ENCODE measurements at regions not wholly inside any gene's neighbourhood (a gene's known extent, or its start where the extent isn't known, plus 50 kb on each side); places are given as distances from the start of the nearest gene placed in this dataset.

GRCh38 chr3:31137718-31138465 is 243.4 kb upstream of the GADL1 start:
- in situ Hi-C loops (cut with HindIII; ENCODE audit: low sequenced_read_pairs): no loop called here

- in situ Hi-C loops (cut with HindIII; ENCODE audit: low sequenced_read_pairs): no loop called here
These were observed 246.0 kb upstream of the GADL1 start for GRCh38 chr3:31140470-31140869.

DNA sequence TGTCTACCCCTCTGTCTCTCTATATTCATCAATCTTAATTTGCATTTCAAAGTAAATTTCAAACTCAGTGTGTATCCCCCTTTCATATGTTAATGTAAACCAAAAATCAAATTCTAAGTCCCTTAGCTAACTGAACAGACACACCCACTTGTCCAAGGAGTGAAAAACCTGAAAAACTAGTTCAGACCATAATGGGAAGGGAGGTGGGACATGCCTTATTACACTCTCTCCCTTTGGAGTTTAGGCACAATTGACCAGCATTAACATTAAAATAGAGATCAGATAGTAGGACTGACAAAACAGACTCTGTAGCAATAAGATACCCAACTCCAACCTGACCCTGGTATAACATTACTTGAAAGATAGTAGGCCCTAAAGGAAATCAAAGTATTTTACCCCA is 247.7 kb upstream of the GADL1 start:
- in situ Hi-C loops (cut with HindIII; ENCODE audit: low sequenced_read_pairs): no loop called here

- in situ Hi-C loops (cut with HindIII; ENCODE audit: low sequenced_read_pairs): no loop called here
These were observed 248.1 kb upstream of the GADL1 start for GRCh38 chr3:31142543-31142942.

GRCh38 chr3:31145062-31145461 is 250.6 kb upstream of the GADL1 start:
- in situ Hi-C loops (cut with HindIII; ENCODE audit: low sequenced_read_pairs): no loop called here

DNA sequence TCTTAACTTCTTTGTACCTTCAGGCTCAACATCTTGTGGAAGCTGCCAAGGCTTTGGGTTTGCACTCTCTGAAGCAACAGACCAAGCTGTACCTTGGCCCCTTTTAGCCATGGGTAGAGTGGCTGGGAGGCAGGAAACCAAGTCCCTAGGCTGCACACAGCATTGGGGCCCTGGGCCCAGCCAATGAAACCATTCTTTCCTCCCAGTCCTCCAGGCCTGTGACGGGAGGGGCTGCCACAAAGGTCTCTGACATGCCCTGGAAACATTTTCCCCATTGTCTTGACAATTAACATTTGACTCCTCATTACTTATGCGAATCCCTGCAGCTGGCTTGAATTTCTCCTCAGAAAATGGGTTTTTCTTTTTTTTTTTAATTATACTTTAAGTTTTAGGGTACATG is 253.1 kb upstream of the GADL1 start:
- in situ Hi-C loops (cut with HindIII; ENCODE audit: low sequenced_read_pairs): no loop called here

DNA sequence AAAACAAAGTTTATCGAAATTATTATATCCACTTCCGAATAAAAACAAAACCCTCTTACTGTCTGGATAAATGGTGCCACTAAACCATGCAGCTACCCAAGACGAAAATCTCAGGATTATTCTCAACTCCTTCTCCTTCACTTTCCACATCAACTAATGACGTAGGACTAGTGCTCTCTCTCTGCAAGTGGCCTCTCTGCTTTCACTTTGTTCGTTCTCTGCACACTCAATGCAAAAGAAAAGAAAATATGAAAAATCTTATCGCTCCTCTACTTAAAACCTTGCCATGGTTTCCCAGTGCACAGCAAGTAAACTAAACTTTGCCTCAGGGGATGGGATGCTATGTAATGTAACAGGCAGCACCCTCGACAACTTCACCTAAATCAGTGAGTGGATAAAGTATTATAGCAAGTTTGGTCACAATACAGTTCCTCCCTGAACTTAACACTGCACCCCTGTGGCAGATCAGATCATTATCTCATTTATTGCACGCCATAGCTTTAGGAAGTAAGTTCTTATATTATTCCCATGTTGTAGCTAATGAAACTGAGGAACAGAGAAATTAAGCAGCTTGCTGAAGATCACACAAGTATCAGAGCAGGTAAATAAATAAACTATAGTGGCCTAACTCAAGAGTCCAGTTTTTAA is 262.7 kb upstream of the GADL1 start:
- in situ Hi-C loops (cut with HindIII; ENCODE audit: low sequenced_read_pairs): no loop called here

GRCh38 chr3:31157893-31158620 is 263.6 kb upstream of the GADL1 start:
- in situ Hi-C loops (cut with HindIII; ENCODE audit: low sequenced_read_pairs): no loop called here

GRCh38 chr3:31159331-31160039 is 265.0 kb upstream of the GADL1 start:
- in situ Hi-C loops (cut with HindIII; ENCODE audit: low sequenced_read_pairs): no loop called here

- in situ Hi-C loops (cut with HindIII; ENCODE audit: low sequenced_read_pairs): no loop called here
These were observed 267.4 kb upstream of the GADL1 start for GRCh38 chr3:31161889-31162288.

GRCh38 chr3:31164381-31164780 is 269.9 kb upstream of the GADL1 start:
- in situ Hi-C loops (cut with HindIII; ENCODE audit: low sequenced_read_pairs): no loop called here

DNA sequence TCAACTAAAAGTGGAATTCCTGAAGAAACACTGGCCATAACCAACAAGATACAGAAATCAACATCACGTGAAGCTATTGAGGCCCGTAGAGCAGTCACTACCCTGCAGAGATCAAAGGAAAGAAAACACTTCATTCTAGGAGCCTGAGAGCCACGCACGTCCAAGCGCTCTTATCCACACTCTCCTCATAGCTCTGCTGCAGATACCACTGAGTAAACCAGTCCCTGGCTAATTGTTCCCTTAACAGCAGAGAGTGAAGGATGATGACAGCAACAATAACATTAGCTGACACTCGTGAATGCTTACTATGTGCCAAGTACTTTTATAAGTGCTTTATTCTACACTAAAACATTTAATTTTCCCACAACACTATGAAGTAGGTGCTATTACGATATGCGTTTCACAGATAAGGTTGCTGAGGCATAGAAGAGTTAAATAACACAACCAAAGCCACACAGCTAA is 271.0 kb upstream of the GADL1 start:
- in situ Hi-C loops (cut with HindIII; ENCODE audit: low sequenced_read_pairs): no loop called here

- in situ Hi-C loops (cut with HindIII; ENCODE audit: low sequenced_read_pairs): no loop called here
These were observed 271.9 kb upstream of the GADL1 start for GRCh38 chr3:31166249-31166885.

GRCh38 chr3:31167666-31168065 is 273.2 kb upstream of the GADL1 start:
- in situ Hi-C loops (cut with HindIII; ENCODE audit: low sequenced_read_pairs): no loop called here

- in situ Hi-C loops (cut with HindIII; ENCODE audit: low sequenced_read_pairs): no loop called here
These were observed 276.6 kb upstream of the GADL1 start for GRCh38 chr3:31170932-31171670.

GRCh38 chr3:31172336-31172735 is 277.9 kb upstream of the GADL1 start:
- in situ Hi-C loops (cut with HindIII; ENCODE audit: low sequenced_read_pairs): no loop called here

DNA sequence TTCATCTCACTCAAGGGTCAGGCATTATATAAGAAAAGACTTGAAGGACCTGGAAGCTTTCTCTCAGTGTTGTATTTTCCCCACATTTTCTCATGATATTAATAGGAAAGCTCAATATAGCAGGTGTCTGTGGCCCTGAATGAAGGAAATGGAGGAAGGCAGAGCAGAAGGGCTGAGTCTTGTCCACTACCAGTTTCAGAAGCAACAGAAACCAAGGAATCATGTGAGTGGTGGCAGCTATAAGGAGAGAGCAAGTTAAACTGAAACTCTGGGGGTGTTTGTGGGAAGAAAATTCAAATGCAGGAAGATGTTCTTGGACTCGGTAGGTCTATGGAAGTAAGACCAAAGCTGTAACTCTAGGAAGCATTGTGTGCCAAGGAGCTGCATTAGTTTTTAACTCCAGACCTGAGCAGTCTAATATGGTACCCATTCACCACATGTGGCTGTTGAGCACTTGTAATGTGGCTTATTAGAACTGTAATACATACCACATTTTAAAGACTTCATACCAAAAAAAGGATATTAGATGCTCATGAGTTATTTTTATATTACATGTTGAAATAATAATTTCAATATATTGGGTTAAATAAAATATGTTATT is 278.8 kb upstream of the GADL1 start:
- in situ Hi-C loops (cut with HindIII; ENCODE audit: low sequenced_read_pairs): no loop called here

GRCh38 chr3:31174079-31174478 is 279.6 kb upstream of the GADL1 start:
- in situ Hi-C loops (cut with HindIII; ENCODE audit: low sequenced_read_pairs): no loop called here

DNA sequence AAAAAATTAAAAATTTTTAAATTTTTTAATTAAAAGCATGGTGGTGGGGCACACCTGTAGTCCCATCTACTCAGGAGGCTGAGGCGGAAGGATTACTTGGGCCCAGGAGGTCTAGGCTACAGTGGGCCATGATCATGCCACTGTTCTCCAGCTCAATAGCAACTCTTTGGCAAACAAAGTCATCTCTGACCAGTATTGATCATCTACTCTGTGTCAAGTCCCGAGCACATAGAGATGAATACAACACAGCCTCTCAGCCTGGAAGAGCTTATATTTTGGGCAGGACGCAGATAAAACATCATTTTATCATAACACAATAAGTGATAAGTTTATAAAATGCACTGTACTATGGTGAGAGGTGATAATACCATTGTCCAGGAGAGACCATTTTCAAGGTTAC is 281.6 kb upstream of the GADL1 start:
- in situ Hi-C loops (cut with HindIII; ENCODE audit: low sequenced_read_pairs): no loop called here

DNA sequence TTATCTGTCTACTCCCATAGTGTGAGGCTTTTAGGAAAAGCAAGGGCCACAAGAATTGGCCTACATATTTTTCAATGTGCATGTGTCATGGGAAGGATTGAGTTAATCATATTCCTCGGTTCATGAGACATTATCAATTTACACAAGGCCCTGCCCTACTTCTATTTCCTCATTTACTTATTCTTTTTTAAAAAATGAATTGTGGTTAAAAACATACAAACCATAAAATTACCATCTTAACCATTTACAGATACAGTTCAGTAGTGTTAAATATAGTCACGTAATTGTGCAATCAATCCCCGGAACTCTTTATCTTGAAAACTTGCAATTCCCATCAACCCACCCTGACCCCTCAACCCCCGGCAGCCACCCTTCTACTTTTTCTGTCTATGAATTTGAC is 284.0 kb upstream of the GADL1 start:
- in situ Hi-C loops (cut with HindIII; ENCODE audit: low sequenced_read_pairs): no loop called here

Data from DLD1 (cell line).